ENCODE measurements at regions not wholly inside any gene's neighbourhood (a gene's known extent, or its start where the extent isn't known, plus 50 kb on each side); places are given as distances from the start of the nearest gene placed in this dataset.

GRCh38 chr9:90539286-90539685 lies 103.3 kb downstream of the DIRAS2 start:
- TF ChIP-seq POLR2A (IDR thresholded peaks at IDR 0.05), result no peak
- TF ChIP-seq, protein P1, sequence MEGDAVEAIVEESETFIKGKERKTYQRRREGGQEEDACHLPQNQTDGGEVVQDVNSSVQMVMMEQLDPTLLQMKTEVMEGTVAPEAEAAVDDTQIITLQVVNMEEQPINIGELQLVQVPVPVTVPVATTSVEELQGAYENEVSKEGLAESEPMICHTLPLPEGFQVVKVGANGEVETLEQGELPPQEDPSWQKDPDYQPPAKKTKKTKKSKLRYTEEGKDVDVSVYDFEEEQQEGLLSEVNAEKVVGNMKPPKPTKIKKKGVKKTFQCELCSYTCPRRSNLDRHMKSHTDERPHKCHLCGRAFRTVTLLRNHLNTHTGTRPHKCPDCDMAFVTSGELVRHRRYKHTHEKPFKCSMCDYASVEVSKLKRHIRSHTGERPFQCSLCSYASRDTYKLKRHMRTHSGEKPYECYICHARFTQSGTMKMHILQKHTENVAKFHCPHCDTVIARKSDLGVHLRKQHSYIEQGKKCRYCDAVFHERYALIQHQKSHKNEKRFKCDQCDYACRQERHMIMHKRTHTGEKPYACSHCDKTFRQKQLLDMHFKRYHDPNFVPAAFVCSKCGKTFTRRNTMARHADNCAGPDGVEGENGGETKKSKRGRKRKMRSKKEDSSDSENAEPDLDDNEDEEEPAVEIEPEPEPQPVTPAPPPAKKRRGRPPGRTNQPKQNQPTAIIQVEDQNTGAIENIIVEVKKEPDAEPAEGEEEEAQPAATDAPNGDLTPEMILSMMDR (IDR thresholded peaks at IDR 0.05), result no peak
- no peak for TF ChIP-seq POLR2AphosphoS5 (IDR thresholded peaks at IDR 0.05)
- no peak for TF ChIP-seq EP300 (IDR thresholded peaks at IDR 0.05)

Measured in upper lobe of left lung (tissue), 4 donors.